B cell (primary cell): ENCODE measurements at regions not wholly inside any gene's neighbourhood (a gene's known extent, or its start where the extent isn't known, plus 50 kb on each side); places are given as distances from the start of the nearest gene placed in this dataset.

Experiments
- CTCF ChIP-seq: fragments of 200-600 bp; IDR thresholded peaks from one replicate; pipeline ENCODE4 v1.8.0; 2022; ENCODE audit warnings: antibody characterized with exemption, mild to moderate bottlenecking
- EZH2 ChIP-seq: IDR thresholded peaks from 2 replicates; pipeline ENCODE4 v1.6.1; 2012; ENCODE audit warnings: borderline replicate concordance, low read depth, mild to moderate bottlenecking, moderate library complexity, low read length; ENCODE audit not compliant: insufficient read depth, poor library complexity, severe bottlenecking

DNA sequence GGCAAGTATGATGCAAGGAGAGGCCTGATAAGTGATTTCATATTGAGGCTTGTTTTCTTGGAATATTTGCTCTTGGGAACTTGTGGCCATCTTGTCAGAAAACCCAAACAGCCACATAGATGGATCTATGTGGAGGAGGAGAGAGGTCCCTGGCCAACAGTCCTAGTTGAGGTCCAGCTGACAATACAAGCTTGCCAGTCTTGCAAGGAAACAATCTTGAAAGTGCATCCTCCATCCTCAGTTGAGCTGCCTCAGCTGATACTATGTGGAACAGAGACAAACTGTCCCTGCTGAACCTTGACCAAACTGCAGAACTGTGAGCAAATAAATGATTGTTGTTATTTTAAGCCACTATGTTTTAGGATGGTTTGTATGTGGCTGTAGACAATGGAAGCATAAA, 146.4 kb downstream of the TMX1 start:
- TF ChIP-seq CTCF (no peak), EZH2 (no peak)
